PC-3 (cell line): ENCODE measurements at regions not wholly inside any gene's neighbourhood (a gene's known extent, or its start where the extent isn't known, plus 50 kb on each side); places are given as distances from the start of the nearest gene placed in this dataset.

Source experiments
- EZH2 ChIP-seq: fragments of 300-600 bp; sonication (generic); IDR thresholded peaks from one replicate; pipeline ENCODE4 v1.6.1; 2017; ENCODE audit warnings: antibody characterized with exemption, mild to moderate bottlenecking, low read length; ENCODE audit not compliant: unreplicated experiment
- EZH2phosphoT487 ChIP-seq: fragments of 300-600 bp; sonication (generic); IDR thresholded peaks from 2 replicates; pipeline ENCODE4 v1.6.1; 2018; ENCODE audit warnings: mild to moderate bottlenecking, antibody characterized with exemption, low read length, borderline replicate concordance
- TF ChIP-seq, protein P1 (sequence below): fragments of 300-600 bp; sonication (generic); conservative IDR thresholded peaks from 2 replicates; pipeline ENCODE4 v1.5.1; 2017; ENCODE audit warnings: antibody characterized with exemption, low read depth, mild to moderate bottlenecking, low read length

DNA sequence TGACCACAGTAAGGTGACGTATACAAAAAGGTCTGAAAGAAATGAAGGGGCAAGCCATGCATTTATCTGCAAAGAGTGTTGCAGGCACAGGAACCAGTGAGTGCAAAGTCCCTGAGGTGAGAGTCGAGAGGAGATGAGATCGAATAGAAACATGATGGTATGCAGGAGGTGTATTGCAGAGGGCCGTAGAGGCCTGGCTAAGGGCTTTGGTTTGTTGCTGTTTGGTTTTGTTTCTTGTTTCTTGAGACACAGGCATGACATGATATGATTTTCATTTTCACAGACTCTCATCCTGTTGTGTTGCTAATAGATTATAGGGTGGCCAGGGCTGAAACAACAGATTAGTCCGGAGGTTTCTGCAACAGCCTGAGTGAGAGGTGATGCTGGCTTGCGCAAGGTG is 80.4 kb downstream of the HSPH1 start:
- TF ChIP-seq, protein P1, sequence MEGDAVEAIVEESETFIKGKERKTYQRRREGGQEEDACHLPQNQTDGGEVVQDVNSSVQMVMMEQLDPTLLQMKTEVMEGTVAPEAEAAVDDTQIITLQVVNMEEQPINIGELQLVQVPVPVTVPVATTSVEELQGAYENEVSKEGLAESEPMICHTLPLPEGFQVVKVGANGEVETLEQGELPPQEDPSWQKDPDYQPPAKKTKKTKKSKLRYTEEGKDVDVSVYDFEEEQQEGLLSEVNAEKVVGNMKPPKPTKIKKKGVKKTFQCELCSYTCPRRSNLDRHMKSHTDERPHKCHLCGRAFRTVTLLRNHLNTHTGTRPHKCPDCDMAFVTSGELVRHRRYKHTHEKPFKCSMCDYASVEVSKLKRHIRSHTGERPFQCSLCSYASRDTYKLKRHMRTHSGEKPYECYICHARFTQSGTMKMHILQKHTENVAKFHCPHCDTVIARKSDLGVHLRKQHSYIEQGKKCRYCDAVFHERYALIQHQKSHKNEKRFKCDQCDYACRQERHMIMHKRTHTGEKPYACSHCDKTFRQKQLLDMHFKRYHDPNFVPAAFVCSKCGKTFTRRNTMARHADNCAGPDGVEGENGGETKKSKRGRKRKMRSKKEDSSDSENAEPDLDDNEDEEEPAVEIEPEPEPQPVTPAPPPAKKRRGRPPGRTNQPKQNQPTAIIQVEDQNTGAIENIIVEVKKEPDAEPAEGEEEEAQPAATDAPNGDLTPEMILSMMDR: no peak
- TF ChIP-seq EZH2 (no peak), EZH2phosphoT487 (no peak)
